ENCODE measurements at regions not wholly inside any gene's neighbourhood (a gene's known extent, or its start where the extent isn't known, plus 50 kb on each side); places are given as distances from the start of the nearest gene placed in this dataset.

GRCh38 chr14:98122527-98122926, 1149.5 kb downstream of the BCL11B start:
- no peak overlapping the region for H2AFZ ChIP-seq (ENCODE audit: low read length)
- POLR2A ChIA-PET: no interaction called here
- no peaks in the 10 kb centered on the region for H4K20me1 ChIP-seq (ENCODE audit: insufficient read depth, low read length)
- in situ Hi-C loops (cut with HindIII; ENCODE audit: extremely low pct_ligation_motif_present, low pct_unique_long_range_greater_than_20kb) (no loop called here), intact Hi-C loops (cut with micrococcal nuclease; ENCODE audit: unreplicated experiment) (no loop called here)
- FAIRE-seq (no peak), DNase-seq (ENCODE audit: low spot score) (no peak), ATAC-seq (no peak)
- CTCF ChIA-PET (ENCODE audit: low intra/inter-chr PET ratio, low total read pairs): no interaction called here
- H3K27me3 ChIP-seq (ENCODE audit: control insufficient read depth in 1 of 2, insufficient read depth in 2 of 2, low read length in 2 of 2): no peaks in the 10 kb centered on the region; a peak in 1 of 5 replicates
- WGBS (ENCODE audit: low lambda C conversion rate): 4% methylated on average over 4 of the region's 4 CpGs
- TF ChIP-seq CAMTA2 (CRISPR knock-in tag; IDR thresholded peaks at IDR 0.05; ENCODE audit: borderline replicate concordance): no peak
- TF ChIP-seq, protein P1, sequence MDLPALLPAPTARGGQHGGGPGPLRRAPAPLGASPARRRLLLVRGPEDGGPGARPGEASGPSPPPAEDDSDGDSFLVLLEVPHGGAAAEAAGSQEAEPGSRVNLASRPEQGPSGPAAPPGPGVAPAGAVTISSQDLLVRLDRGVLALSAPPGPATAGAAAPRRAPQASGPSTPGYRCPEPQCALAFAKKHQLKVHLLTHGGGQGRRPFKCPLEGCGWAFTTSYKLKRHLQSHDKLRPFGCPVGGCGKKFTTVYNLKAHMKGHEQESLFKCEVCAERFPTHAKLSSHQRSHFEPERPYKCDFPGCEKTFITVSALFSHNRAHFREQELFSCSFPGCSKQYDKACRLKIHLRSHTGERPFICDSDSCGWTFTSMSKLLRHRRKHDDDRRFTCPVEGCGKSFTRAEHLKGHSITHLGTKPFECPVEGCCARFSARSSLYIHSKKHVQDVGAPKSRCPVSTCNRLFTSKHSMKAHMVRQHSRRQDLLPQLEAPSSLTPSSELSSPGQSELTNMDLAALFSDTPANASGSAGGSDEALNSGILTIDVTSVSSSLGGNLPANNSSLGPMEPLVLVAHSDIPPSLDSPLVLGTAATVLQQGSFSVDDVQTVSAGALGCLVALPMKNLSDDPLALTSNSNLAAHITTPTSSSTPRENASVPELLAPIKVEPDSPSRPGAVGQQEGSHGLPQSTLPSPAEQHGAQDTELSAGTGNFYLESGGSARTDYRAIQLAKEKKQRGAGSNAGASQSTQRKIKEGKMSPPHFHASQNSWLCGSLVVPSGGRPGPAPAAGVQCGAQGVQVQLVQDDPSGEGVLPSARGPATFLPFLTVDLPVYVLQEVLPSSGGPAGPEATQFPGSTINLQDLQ (CRISPR knock-in tag; IDR thresholded peaks at IDR 0.05): no peak
- TF ChIP-seq, protein P2, sequence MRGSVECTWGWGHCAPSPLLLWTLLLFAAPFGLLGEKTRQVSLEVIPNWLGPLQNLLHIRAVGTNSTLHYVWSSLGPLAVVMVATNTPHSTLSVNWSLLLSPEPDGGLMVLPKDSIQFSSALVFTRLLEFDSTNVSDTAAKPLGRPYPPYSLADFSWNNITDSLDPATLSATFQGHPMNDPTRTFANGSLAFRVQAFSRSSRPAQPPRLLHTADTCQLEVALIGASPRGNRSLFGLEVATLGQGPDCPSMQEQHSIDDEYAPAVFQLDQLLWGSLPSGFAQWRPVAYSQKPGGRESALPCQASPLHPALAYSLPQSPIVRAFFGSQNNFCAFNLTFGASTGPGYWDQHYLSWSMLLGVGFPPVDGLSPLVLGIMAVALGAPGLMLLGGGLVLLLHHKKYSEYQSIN (CRISPR knock-in tag; IDR thresholded peaks at IDR 0.05; ENCODE audit: borderline replicate concordance): no peak
- TF ChIP-seq ZNF326 (CRISPR knock-in tag; IDR thresholded peaks at IDR 0.05; ENCODE audit: borderline replicate concordance): no peak
- no peak for TF ChIP-seq KLF16 (CRISPR knock-in tag; IDR thresholded peaks at IDR 0.05)
- no peak for TF ChIP-seq TFAP4 (IDR thresholded peaks at IDR 0.05; ENCODE audit: borderline replicate concordance, low read depth)
- H3K9me3 ChIP-seq (ENCODE audit: low read length): peaks cover 91% of the 10 kb centered on the region
- H3K4me2 ChIP-seq (ENCODE audit: low read depth, low read length): no peak overlapping the region
- BruUV-seq (replicated peaks): no TSS peak
- no peak overlapping the region for H3K9ac ChIP-seq (ENCODE audit: insufficient read depth, low read depth, low read length)
- no peak overlapping the region for H3K27ac ChIP-seq (ENCODE audit: extremely low read length, insufficient read depth, low read length)
- no peak overlapping the region for H3K4me3 ChIP-seq (replicated peaks in 1 of 3; ENCODE audit: insufficient read depth in 1 of 3, low read depth in 2 of 3, low read length in 3 of 3)
- no peaks in the 10 kb centered on the region for H3K36me3 ChIP-seq (replicated peaks in 1 of 2; ENCODE audit: control insufficient read depth in 1 of 2, insufficient read depth in 2 of 2, low read length in 2 of 2)
- no peaks in the 10 kb centered on the region for H3K4me1 ChIP-seq (ENCODE audit: insufficient read depth, low read length)
- no peaks in the 10 kb centered on the region for H3K79me2 ChIP-seq (ENCODE audit: insufficient read depth, low read length)

All from HepG2 (cell line).